Neural progenitor cell (in vitro differentiated cells): ENCODE measurements at regions not wholly inside any gene's neighbourhood (a gene's known extent, or its start where the extent isn't known, plus 50 kb on each side); places are given as distances from the start of the nearest gene placed in this dataset.

Experiments used
- EZH2 ChIP-seq: fragments of 200-600 bp; sonication (generic); IDR thresholded peaks from 2 replicates; pipeline ENCODE4 v1.6.1; 2017; ENCODE audit warnings: antibody characterized with exemption, mild to moderate bottlenecking, moderate library complexity
- TF ChIP-seq, protein P1 (sequence below): fragments of 200-600 bp; sonication (generic); IDR thresholded peaks from 2 replicates; pipeline ENCODE4 v1.5.1; 2017; ENCODE audit warnings: antibody characterized with exemption, mild to moderate bottlenecking

DNA sequence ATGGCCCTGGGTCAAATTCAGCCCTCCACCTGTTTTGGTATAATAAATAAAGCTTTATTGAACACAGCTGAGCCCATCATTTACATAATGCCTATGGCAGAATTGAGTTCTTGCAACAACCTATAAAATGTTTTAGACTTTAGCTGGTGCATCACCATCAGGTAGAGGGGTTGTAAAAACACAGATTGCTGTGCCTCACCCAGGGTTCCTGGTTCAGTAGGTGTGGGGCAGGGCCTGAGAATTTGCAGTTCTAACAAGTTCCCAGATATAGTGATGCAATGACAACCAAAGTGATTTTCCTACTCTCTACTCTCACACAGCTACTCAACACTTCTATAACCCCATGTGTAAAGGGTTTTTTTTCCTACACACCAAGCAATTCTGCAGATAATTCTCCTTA is 120.0 kb upstream of the EGFL6 start:
- TF ChIP-seq, protein P1, sequence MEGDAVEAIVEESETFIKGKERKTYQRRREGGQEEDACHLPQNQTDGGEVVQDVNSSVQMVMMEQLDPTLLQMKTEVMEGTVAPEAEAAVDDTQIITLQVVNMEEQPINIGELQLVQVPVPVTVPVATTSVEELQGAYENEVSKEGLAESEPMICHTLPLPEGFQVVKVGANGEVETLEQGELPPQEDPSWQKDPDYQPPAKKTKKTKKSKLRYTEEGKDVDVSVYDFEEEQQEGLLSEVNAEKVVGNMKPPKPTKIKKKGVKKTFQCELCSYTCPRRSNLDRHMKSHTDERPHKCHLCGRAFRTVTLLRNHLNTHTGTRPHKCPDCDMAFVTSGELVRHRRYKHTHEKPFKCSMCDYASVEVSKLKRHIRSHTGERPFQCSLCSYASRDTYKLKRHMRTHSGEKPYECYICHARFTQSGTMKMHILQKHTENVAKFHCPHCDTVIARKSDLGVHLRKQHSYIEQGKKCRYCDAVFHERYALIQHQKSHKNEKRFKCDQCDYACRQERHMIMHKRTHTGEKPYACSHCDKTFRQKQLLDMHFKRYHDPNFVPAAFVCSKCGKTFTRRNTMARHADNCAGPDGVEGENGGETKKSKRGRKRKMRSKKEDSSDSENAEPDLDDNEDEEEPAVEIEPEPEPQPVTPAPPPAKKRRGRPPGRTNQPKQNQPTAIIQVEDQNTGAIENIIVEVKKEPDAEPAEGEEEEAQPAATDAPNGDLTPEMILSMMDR: no peak
- no peak for TF ChIP-seq EZH2
